ENCODE measurements at regions not wholly inside any gene's neighbourhood (a gene's known extent, or its start where the extent isn't known, plus 50 kb on each side); places are given as distances from the start of the nearest gene placed in this dataset.

DNA sequence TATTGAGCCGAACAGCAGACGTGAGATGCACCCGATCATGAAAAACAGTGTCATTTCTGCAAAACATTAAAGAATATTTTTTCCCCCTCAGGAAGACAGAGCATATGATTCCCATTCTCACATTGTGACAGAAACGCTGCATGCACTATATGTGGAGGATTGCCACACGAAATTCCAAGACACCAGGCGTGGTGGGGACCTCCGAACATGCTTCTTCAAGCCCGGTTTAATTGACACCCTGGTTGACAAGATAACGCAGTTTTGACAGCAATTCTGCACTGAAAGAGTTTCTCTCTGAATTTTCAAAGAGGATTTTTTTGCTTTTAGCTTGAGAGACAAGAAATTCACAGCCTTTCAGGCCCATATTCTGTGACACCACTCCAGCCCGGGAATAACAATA lies 442.8 kb upstream of the NRP1 start:
- Histone ChIP-seq H3K36me3 (no peaks in the 10 kb centered on the region), H3K27ac (no peak overlapping the region), H3K27me3 (no peaks in the 10 kb centered on the region), H3K4me3 (no peak overlapping the region), H3K4me1 (no peaks in the 10 kb centered on the region), H3K9me3 (no peaks in the 10 kb centered on the region)
- DNase-seq (ENCODE audit: low spot score in 2 of 2), result no peak
- intact Hi-C loops (cut with DNase I), result no loop called here
- TF ChIP-seq CTCF (IDR thresholded peaks at IDR 0.05), result no peak

- no peaks in the 10 kb centered on the region for H3K36me3 ChIP-seq
- intact Hi-C loops (cut with DNase I), result no loop called here
- no peaks in the 10 kb centered on the region for H3K4me1 ChIP-seq
- no peak overlapping the region for H3K4me3 ChIP-seq
- DNase-seq (ENCODE audit: low spot score in 2 of 2), result no peak
- no peak overlapping the region for H3K27ac ChIP-seq
- H3K9me3 ChIP-seq, result no peaks in the 10 kb centered on the region
- TF ChIP-seq CTCF (IDR thresholded peaks at IDR 0.05), result no peak
- no peaks in the 10 kb centered on the region for H3K27me3 ChIP-seq
These were observed 442.1 kb upstream of the NRP1 start for GRCh38 chr10:33776419-33777070.

- H3K4me3 ChIP-seq, result no peak overlapping the region
- intact Hi-C loops (cut with DNase I), result no loop called here
- no peak for TF ChIP-seq CTCF (IDR thresholded peaks at IDR 0.05)
These were observed 440.4 kb upstream of the NRP1 start for GRCh38 chr10:33774857-33775256.

GRCh38 chr10:33773886-33774480 lies 439.5 kb upstream of the NRP1 start:
- Histone ChIP-seq H3K4me1 (no peaks in the 10 kb centered on the region), H3K27ac (no peak overlapping the region), H3K36me3 (no peaks in the 10 kb centered on the region), H3K9me3 (no peaks in the 10 kb centered on the region), H3K4me3 (no peak overlapping the region), H3K27me3 (no peaks in the 10 kb centered on the region)
- intact Hi-C loops (cut with DNase I), result no loop called here
- no peak for TF ChIP-seq CTCF (IDR thresholded peaks at IDR 0.05)
- DNase-seq (ENCODE audit: low spot score in 2 of 2), result no peak

More at GRCh38 chr10:33774857-33775256, 440.4 kb upstream of the NRP1 start:
- Histone ChIP-seq H3K27me3 (no peaks in the 10 kb centered on the region), H3K9me3 (no peaks in the 10 kb centered on the region), H3K27ac (no peak overlapping the region), H3K36me3 (no peaks in the 10 kb centered on the region), H3K4me1 (no peaks in the 10 kb centered on the region)
- no peak for DNase-seq (ENCODE audit: low spot score in 2 of 2)

GRCh38 chr10:33773253-33773573 lies 438.7 kb upstream of the NRP1 start:
- Histone ChIP-seq H3K4me3 (no peak overlapping the region), H3K27me3 (no peaks in the 10 kb centered on the region), H3K36me3 (no peaks in the 10 kb centered on the region), H3K9me3 (no peaks in the 10 kb centered on the region), H3K27ac (no peak overlapping the region), H3K4me1 (no peaks in the 10 kb centered on the region)
- no peak for TF ChIP-seq CTCF (IDR thresholded peaks at IDR 0.05)
- intact Hi-C loops (cut with DNase I), result no loop called here
- DNase-seq (ENCODE audit: low spot score in 2 of 2), result no peak

Measured in ascending aorta (tissue), 2 donors.